Fibroblast of peridontal ligament (primary cell): ENCODE measurements at regions not wholly inside any gene's neighbourhood (a gene's known extent, or its start where the extent isn't known, plus 50 kb on each side); places are given as distances from the start of the nearest gene placed in this dataset.

Experiments used
- DNase-seq: peaks from one replicate; pipeline ENCODE4 v3.0.0-alpha.2; 2010; ENCODE audit errors: extremely low read depth

GRCh38 chrY:26408671-26409328, 786.9 kb downstream of the CDY1 start:
- no peak for DNase-seq

- DNase-seq = no peak
Measured at GRCh38 chrY:26409329-26409712, 787.4 kb downstream of the CDY1 start.
